ENCODE measurements at regions not wholly inside any gene's neighbourhood (a gene's known extent, or its start where the extent isn't known, plus 50 kb on each side); places are given as distances from the start of the nearest gene placed in this dataset.

GRCh38 chr12:34391771-34392581, 369.7 kb downstream of the ALG10 start:
- no peak for TF ChIP-seq CTCF (IDR thresholded peaks at IDR 0.05; ENCODE audit: unreplicated experiment)
- H3K4me3 Mint-ChIP-seq (ENCODE audit: low read depth, unreplicated experiment), result no peak overlapping the region
- no peak for DNase-seq
- intact Hi-C loops (cut with micrococcal nuclease; ENCODE audit: unreplicated experiment), result no loop called here
- H3K27ac Mint-ChIP-seq (ENCODE audit: unreplicated experiment), result no peak overlapping the region
- CTCF ChIA-PET, result no interaction called here
- BruUV-seq (replicated peaks), result no TSS peak
- no peaks in the 10 kb centered on the region for H3K4me1 Mint-ChIP-seq (ENCODE audit: low read depth, unreplicated experiment)
- peaks cover 5% of the 10 kb centered on the region for H3K9me3 Mint-ChIP-seq (ENCODE audit: low read depth, unreplicated experiment)
- H3K27me3 Mint-ChIP-seq (ENCODE audit: unreplicated experiment), result no peaks in the 10 kb centered on the region
- H3K36me3 Mint-ChIP-seq (ENCODE audit: insufficient read depth, unreplicated experiment), result no peaks in the 10 kb centered on the region

- DNase-seq, result no peak
- TF ChIP-seq CTCF (IDR thresholded peaks at IDR 0.05; ENCODE audit: unreplicated experiment), result no peak
- Mint-ChIP-seq H3K27ac (ENCODE audit: unreplicated experiment) (no peak overlapping the region), H3K36me3 (ENCODE audit: insufficient read depth, unreplicated experiment) (no peaks in the 10 kb centered on the region), H3K4me3 (ENCODE audit: low read depth, unreplicated experiment) (no peak overlapping the region), H3K27me3 (ENCODE audit: unreplicated experiment) (no peaks in the 10 kb centered on the region), H3K9me3 (ENCODE audit: low read depth, unreplicated experiment) (peaks cover 5% of the 10 kb centered on the region), H3K4me1 (ENCODE audit: low read depth, unreplicated experiment) (no peaks in the 10 kb centered on the region)
- BruUV-seq (replicated peaks), result no TSS peak
- CTCF ChIA-PET, result no interaction called here
- intact Hi-C loops (cut with micrococcal nuclease; ENCODE audit: unreplicated experiment), result no loop called here
Observed at GRCh38 chr12:34392741-34393085, 370.4 kb downstream of the ALG10 start.

GRCh38 chr12:34393086-34393820, 371.0 kb downstream of the ALG10 start:
- DNase-seq, result no peak
- TF ChIP-seq CTCF (IDR thresholded peaks at IDR 0.05; ENCODE audit: unreplicated experiment), result no peak
- Mint-ChIP-seq H3K36me3 (ENCODE audit: insufficient read depth, unreplicated experiment) (no peaks in the 10 kb centered on the region), H3K4me3 (ENCODE audit: low read depth, unreplicated experiment) (no peak overlapping the region), H3K27ac (ENCODE audit: unreplicated experiment) (no peak overlapping the region), H3K9me3 (ENCODE audit: low read depth, unreplicated experiment) (peaks cover 3% of the 10 kb centered on the region), H3K27me3 (ENCODE audit: unreplicated experiment) (no peaks in the 10 kb centered on the region), H3K4me1 (ENCODE audit: low read depth, unreplicated experiment) (no peaks in the 10 kb centered on the region)
- intact Hi-C loops (cut with micrococcal nuclease; ENCODE audit: unreplicated experiment), result no loop called here
- CTCF ChIA-PET, result no interaction called here
- BruUV-seq (replicated peaks), result no TSS peak

GRCh38 chr12:34393821-34394150, 371.5 kb downstream of the ALG10 start:
- Mint-ChIP-seq H3K4me3 (ENCODE audit: low read depth, unreplicated experiment) (no peak overlapping the region), H3K27me3 (ENCODE audit: unreplicated experiment) (no peaks in the 10 kb centered on the region), H3K27ac (ENCODE audit: unreplicated experiment) (no peak overlapping the region), H3K9me3 (ENCODE audit: low read depth, unreplicated experiment) (peaks cover 2% of the 10 kb centered on the region), H3K4me1 (ENCODE audit: low read depth, unreplicated experiment) (no peaks in the 10 kb centered on the region), H3K36me3 (ENCODE audit: insufficient read depth, unreplicated experiment) (no peaks in the 10 kb centered on the region)
- intact Hi-C loops (cut with micrococcal nuclease; ENCODE audit: unreplicated experiment), result no loop called here
- CTCF ChIA-PET, result no interaction called here
- no peak for DNase-seq
- TF ChIP-seq CTCF (IDR thresholded peaks at IDR 0.05; ENCODE audit: unreplicated experiment), result no peak
- BruUV-seq (replicated peaks), result no TSS peak

Data from Calu3 (cell line).